ENCODE measurements at regions not wholly inside any gene's neighbourhood (a gene's known extent, or its start where the extent isn't known, plus 50 kb on each side); places are given as distances from the start of the nearest gene placed in this dataset.

DNA sequence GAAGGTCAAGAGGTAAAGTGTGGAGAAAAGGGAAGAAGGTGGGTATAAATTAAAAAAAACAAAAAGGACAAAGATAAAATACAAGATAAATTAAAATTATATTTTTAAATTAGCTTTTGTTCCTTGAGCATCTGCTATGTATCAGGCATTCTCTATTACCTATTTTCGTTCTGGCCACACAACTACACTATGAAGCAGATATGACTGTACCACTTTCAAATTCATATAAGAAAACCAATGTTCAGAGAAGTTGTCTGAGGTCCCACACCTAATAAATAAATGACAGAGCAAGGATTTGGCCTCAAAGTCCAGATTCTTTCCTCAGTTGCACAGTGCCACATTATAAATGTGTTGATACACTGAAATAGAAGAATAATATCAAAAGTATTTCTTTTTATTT lies 103.8 kb upstream of the PCDH15 start:
- intact Hi-C loops (cut with DNase I; ENCODE audit: low total_unique reads), result no loop called here
- no peak for DNase-seq
- no peaks in the 10 kb centered on the region for H3K4me1 ChIP-seq
- no peak for TF ChIP-seq POLR2A (IDR thresholded peaks at IDR 0.05)
- TF ChIP-seq, protein P1, sequence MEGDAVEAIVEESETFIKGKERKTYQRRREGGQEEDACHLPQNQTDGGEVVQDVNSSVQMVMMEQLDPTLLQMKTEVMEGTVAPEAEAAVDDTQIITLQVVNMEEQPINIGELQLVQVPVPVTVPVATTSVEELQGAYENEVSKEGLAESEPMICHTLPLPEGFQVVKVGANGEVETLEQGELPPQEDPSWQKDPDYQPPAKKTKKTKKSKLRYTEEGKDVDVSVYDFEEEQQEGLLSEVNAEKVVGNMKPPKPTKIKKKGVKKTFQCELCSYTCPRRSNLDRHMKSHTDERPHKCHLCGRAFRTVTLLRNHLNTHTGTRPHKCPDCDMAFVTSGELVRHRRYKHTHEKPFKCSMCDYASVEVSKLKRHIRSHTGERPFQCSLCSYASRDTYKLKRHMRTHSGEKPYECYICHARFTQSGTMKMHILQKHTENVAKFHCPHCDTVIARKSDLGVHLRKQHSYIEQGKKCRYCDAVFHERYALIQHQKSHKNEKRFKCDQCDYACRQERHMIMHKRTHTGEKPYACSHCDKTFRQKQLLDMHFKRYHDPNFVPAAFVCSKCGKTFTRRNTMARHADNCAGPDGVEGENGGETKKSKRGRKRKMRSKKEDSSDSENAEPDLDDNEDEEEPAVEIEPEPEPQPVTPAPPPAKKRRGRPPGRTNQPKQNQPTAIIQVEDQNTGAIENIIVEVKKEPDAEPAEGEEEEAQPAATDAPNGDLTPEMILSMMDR (IDR thresholded peaks at IDR 0.05), result no peak
- H3K27me3 ChIP-seq, result no peaks in the 10 kb centered on the region
- H3K27ac ChIP-seq, result no peak overlapping the region
- no peak overlapping the region for H3K4me3 ChIP-seq
- no peaks in the 10 kb centered on the region for H3K36me3 ChIP-seq
- no peaks in the 10 kb centered on the region for H3K9me3 ChIP-seq

DNA sequence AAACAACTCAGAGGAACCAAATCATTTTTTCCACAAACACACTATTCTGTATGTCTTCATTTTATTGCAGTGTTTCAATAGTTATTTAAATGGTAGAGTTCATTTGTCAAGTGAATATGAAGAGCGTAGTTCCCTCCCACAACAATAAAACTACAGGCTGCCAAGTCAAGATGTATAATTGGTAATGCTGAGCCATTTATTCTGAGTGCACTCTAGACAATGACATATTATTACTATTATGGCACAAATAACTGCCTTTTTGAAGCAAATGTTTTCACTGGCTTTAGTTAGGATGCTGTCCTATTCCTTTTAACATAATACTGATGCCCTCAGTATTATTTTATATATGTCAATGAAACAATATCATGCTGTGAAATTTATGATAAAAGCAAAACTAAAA lies 102.7 kb upstream of the PCDH15 start:
- Histone ChIP-seq H3K4me1 (no peaks in the 10 kb centered on the region), H3K4me3 (no peak overlapping the region), H3K9me3 (no peaks in the 10 kb centered on the region), H3K27me3 (no peaks in the 10 kb centered on the region), H3K27ac (no peak overlapping the region), H3K36me3 (no peaks in the 10 kb centered on the region)
- intact Hi-C loops (cut with DNase I; ENCODE audit: low total_unique reads), result no loop called here
- no peak for DNase-seq
- no peak for TF ChIP-seq POLR2A (IDR thresholded peaks at IDR 0.05)
- TF ChIP-seq, protein P1 (IDR thresholded peaks at IDR 0.05), result no peak

DNA sequence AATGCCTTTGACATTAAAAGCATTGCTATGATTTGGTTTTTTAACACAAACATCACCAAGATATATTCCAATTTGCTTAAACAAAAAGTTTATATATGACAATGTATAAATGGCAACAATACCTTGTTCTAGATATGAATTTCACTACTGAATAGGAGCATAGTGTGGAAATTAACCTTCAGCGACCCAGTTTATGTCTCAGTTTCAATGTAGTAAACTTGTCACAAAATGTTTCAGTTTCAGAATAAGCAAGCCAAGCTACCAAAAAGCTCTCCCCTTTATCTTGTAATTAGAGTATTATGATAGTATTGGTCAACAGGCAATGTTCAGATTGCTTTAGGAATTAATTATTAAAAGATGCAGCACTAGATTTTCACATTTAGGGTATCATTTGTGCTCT lies 99.6 kb upstream of the PCDH15 start:
- no peaks in the 10 kb centered on the region for H3K36me3 ChIP-seq
- H3K9me3 ChIP-seq, result no peaks in the 10 kb centered on the region
- no peaks in the 10 kb centered on the region for H3K27me3 ChIP-seq
- H3K27ac ChIP-seq, result no peak overlapping the region
- no peak overlapping the region for H3K4me3 ChIP-seq
- intact Hi-C loops (cut with DNase I; ENCODE audit: low total_unique reads), result no loop called here
- no peak for TF ChIP-seq POLR2A (IDR thresholded peaks at IDR 0.05)
- TF ChIP-seq, protein P1 (IDR thresholded peaks at IDR 0.05), result no peak
- no peak for DNase-seq
- H3K4me1 ChIP-seq, result no peaks in the 10 kb centered on the region

DNA sequence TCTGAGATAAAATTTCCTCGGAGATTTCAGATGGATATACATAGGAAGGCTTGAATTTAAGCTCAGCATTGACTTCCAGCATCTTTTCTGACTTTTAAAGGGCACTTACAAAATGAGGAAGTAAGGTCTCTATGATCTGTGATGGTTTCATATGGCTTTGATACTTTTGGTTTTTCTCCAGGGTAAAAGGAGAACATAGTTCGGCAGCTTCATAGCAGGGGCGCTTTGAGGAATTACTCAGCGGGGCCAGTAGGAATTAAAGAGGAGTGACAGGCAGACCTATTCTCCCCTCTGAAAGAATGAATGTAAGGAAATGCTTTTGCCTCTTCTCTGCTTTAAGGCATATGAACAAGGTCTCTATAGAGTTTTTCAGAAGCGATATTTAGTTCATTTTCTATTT lies 80.0 kb upstream of the PCDH15 start:
- intact Hi-C loops (cut with DNase I; ENCODE audit: low total_unique reads), result no loop called here
- Histone ChIP-seq H3K27me3 (no peaks in the 10 kb centered on the region), H3K4me1 (no peaks in the 10 kb centered on the region), H3K9me3 (no peaks in the 10 kb centered on the region), H3K27ac (no peak overlapping the region), H3K4me3 (no peak overlapping the region), H3K36me3 (no peaks in the 10 kb centered on the region)
- TF ChIP-seq POLR2A (IDR thresholded peaks at IDR 0.05), result no peak
- TF ChIP-seq, protein P1 (IDR thresholded peaks at IDR 0.05), result no peak
- DNase-seq, result no peak

DNA sequence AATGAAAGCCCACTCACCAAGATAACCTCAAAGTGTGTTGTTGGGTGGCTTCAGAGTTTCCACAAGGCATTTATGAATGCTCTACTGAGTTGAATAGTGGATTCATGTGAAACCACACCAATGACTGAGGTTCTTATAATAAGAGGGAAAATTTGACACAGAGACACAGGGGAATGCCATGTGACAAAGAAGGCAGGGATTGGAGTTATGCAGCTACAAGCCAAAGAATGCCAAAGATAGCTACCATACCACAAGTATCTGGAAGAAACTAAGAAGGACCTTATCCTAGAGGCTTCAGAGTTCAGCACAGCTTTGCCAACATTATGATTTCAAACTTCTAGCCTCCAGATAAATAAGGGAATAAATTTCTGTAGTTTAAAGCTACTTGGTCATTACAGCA lies 68.0 kb upstream of the PCDH15 start:
- intact Hi-C loops (cut with DNase I; ENCODE audit: low total_unique reads), result no loop called here
- H3K27ac ChIP-seq, result no peak overlapping the region
- no peak for DNase-seq
- no peak for TF ChIP-seq POLR2A (IDR thresholded peaks at IDR 0.05)
- TF ChIP-seq, protein P1 (IDR thresholded peaks at IDR 0.05), result no peak
- H3K4me3 ChIP-seq, result no peak overlapping the region
- H3K36me3 ChIP-seq, result no peaks in the 10 kb centered on the region
- no peaks in the 10 kb centered on the region for H3K27me3 ChIP-seq
- no peaks in the 10 kb centered on the region for H3K9me3 ChIP-seq
- H3K4me1 ChIP-seq, result no peaks in the 10 kb centered on the region

All from uterus (tissue), 3 donors.